ENCODE measurements at regions not wholly inside any gene's neighbourhood (a gene's known extent, or its start where the extent isn't known, plus 50 kb on each side); places are given as distances from the start of the nearest gene placed in this dataset.

GRCh38 chr21:35645991-35646390, 414.3 kb downstream of the SETD4 start:
- H3K36me3 ChIP-seq (ENCODE audit: control insufficient read depth in 2 of 2, insufficient read depth in 2 of 2, low read length in 2 of 2): no peaks in the 10 kb centered on the region
- no peaks in the 10 kb centered on the region for H3K27me3 ChIP-seq (ENCODE audit: control insufficient read depth in 1 of 2, insufficient read depth in 2 of 2, low read length in 2 of 2)
- H3K4me1 ChIP-seq (ENCODE audit: control insufficient read depth, insufficient read depth, low read length): peaks cover 6% of the 10 kb centered on the region

DNA sequence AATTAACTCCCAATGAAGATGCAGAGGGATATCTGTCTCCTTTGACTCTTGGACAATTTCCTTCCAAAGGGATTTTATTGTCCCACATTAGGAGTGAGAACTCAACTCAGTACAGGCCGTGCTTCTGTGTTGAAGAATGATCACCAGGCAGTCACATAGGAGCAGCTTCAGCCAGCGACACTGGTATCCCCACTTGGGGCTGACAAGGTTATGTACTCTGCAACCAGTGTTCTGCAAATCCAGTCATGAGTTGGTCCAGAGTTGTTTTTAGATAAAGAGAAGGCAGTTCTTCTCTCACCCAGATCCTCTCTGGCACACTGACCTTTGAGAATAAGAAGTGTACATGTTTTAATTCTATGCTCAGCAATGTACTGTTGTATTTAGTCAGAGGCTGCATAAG, 415.8 kb downstream of the SETD4 start:
- Histone ChIP-seq H3K4me1 (ENCODE audit: control insufficient read depth, insufficient read depth, low read length) (peaks cover 6% of the 10 kb centered on the region), H3K4me3 (ENCODE audit: low read length in 2 of 2) (no peak overlapping the region), H3K36me3 (ENCODE audit: control insufficient read depth in 2 of 2, insufficient read depth in 2 of 2, low read length in 2 of 2) (no peaks in the 10 kb centered on the region), H3K27me3 (ENCODE audit: control insufficient read depth in 1 of 2, insufficient read depth in 2 of 2, low read length in 2 of 2) (no peaks in the 10 kb centered on the region), H3K9me3 (ENCODE audit: control insufficient read depth in 2 of 2, low read length in 2 of 2) (no peaks in the 10 kb centered on the region), H3K27ac (ENCODE audit: low read length) (no peak overlapping the region), H3K9ac (ENCODE audit: low read length in 2 of 2) (no peak overlapping the region)

More at GRCh38 chr21:35645991-35646390, 414.3 kb downstream of the SETD4 start:
- Histone ChIP-seq H3K27ac (ENCODE audit: low read length) (no peak overlapping the region), H3K4me3 (ENCODE audit: low read length in 2 of 2) (no peak overlapping the region), H3K9me3 (ENCODE audit: control insufficient read depth in 2 of 2, low read length in 2 of 2) (no peaks in the 10 kb centered on the region), H3K9ac (ENCODE audit: low read length in 2 of 2) (no peak overlapping the region)

DNA sequence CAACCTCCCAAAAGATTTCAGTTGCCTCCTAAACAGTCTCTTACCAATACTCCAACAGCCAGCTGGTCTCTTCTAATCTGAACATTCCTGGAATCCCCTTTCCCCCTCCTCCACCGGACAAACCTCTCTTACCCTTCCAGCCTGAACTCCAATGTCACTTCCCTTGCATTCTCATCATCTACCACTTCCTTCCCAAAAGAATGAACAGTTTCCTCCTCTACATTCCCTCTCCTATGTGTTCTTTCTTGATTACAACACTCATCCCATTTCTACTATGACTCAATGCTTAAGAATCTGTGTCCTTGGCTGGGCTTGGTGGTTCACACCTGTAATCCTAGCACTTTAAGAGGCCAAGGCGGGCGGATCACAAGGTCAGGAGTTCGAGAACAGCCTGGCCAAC, 417.1 kb downstream of the SETD4 start:
- Histone ChIP-seq H3K4me1 (ENCODE audit: control insufficient read depth, insufficient read depth, low read length) (no peaks in the 10 kb centered on the region), H3K9me3 (ENCODE audit: control insufficient read depth in 2 of 2, low read length in 2 of 2) (no peaks in the 10 kb centered on the region), H3K27me3 (ENCODE audit: control insufficient read depth in 1 of 2, insufficient read depth in 2 of 2, low read length in 2 of 2) (no peaks in the 10 kb centered on the region), H3K36me3 (ENCODE audit: control insufficient read depth in 2 of 2, insufficient read depth in 2 of 2, low read length in 2 of 2) (no peaks in the 10 kb centered on the region), H3K4me3 (ENCODE audit: low read length in 2 of 2) (no peak overlapping the region), H3K27ac (ENCODE audit: low read length) (no peak overlapping the region), H3K9ac (ENCODE audit: low read length in 2 of 2) (no peak overlapping the region)

DNA sequence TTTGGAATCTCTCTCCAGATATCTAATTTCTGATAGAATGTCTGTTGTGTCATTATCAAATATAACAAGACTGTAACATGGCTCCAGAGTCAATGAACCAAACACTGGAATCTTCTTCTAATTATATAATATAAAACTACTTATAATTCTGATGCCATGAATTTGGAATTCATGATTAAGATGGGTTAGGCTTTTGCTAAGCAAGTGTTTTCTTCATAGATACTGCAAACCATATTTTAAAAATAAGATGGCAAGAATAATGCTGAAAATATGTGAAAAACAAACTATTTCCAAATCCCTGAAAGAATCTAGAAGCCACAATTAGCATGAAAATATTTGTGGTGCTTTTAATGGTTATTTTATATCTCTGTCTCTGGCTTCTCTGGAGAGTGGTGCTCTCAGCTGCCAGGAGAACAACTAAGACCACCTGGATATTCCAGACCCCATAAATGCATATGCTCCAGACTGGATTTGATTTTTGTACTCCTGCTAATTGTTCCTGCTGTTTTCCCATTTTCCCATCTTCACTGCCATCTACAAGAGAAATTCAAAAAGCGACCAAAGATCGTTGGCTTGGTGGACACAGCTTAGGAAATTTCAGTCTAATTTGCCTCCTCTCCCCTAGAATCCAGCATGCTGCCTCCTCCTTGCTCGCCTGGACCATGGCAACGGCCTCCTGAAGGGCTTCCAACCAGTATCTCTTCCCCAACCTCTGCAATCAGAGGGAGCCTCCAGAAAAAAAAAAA, 418.9 kb downstream of the SETD4 start:
- Histone ChIP-seq H3K36me3 (ENCODE audit: control insufficient read depth in 2 of 2, insufficient read depth in 2 of 2, low read length in 2 of 2) (no peaks in the 10 kb centered on the region), H3K9ac (ENCODE audit: low read length in 2 of 2) (no peak overlapping the region), H3K4me3 (ENCODE audit: low read length in 2 of 2) (no peak overlapping the region), H3K27me3 (ENCODE audit: control insufficient read depth in 1 of 2, insufficient read depth in 2 of 2, low read length in 2 of 2) (no peaks in the 10 kb centered on the region), H3K9me3 (ENCODE audit: control insufficient read depth in 2 of 2, low read length in 2 of 2) (no peaks in the 10 kb centered on the region), H3K27ac (ENCODE audit: low read length) (no peak overlapping the region), H3K4me1 (ENCODE audit: control insufficient read depth, insufficient read depth, low read length) (no peaks in the 10 kb centered on the region)

- H3K27ac ChIP-seq (ENCODE audit: low read length): no peak overlapping the region
- no peak overlapping the region for H3K4me3 ChIP-seq (ENCODE audit: low read length in 2 of 2)
- H3K4me1 ChIP-seq (ENCODE audit: control insufficient read depth, insufficient read depth, low read length): no peaks in the 10 kb centered on the region
- H3K36me3 ChIP-seq (ENCODE audit: control insufficient read depth in 2 of 2, insufficient read depth in 2 of 2, low read length in 2 of 2): no peaks in the 10 kb centered on the region
- H3K9me3 ChIP-seq (ENCODE audit: control insufficient read depth in 2 of 2, low read length in 2 of 2): no peaks in the 10 kb centered on the region
- H3K9ac ChIP-seq (ENCODE audit: low read length in 2 of 2): no peak overlapping the region
- H3K27me3 ChIP-seq (ENCODE audit: control insufficient read depth in 1 of 2, insufficient read depth in 2 of 2, low read length in 2 of 2): peaks cover 0 to 2% of the 10 kb centered on the region in 2 donors
Measured at GRCh38 chr21:35637431-35637830, 422.9 kb downstream of the SETD4 start.

DNA sequence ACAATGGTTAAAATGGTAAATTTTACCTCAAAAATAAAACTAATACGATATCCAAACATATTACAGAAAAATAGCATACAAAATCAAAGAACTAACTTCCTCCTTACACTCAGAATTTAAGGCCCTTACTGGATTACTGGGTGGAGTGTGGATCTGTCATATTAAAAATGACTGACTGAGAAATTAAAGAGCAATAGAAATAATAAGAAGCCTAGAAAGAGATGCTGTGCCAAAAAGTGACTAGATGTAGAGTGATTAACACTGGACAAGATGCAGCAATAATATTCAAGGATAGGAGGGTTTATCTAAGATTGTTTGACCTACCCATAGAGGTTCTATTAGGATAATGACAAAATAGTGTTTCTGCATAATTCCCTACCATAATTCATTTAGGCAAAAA, 424.3 kb downstream of the SETD4 start:
- no peak overlapping the region for H3K9ac ChIP-seq (ENCODE audit: low read length in 2 of 2)
- no peaks in the 10 kb centered on the region for H3K9me3 ChIP-seq (ENCODE audit: control insufficient read depth in 2 of 2, low read length in 2 of 2)
- peaks cover 0 to 2% of the 10 kb centered on the region in 2 donors for H3K27me3 ChIP-seq (ENCODE audit: control insufficient read depth in 1 of 2, insufficient read depth in 2 of 2, low read length in 2 of 2)
- H3K36me3 ChIP-seq (ENCODE audit: control insufficient read depth in 2 of 2, insufficient read depth in 2 of 2, low read length in 2 of 2): no peaks in the 10 kb centered on the region
- H3K27ac ChIP-seq (ENCODE audit: low read length): no peak overlapping the region
- no peaks in the 10 kb centered on the region for H3K4me1 ChIP-seq (ENCODE audit: control insufficient read depth, insufficient read depth, low read length)
- H3K4me3 ChIP-seq (ENCODE audit: low read length in 2 of 2): no peak overlapping the region

DNA sequence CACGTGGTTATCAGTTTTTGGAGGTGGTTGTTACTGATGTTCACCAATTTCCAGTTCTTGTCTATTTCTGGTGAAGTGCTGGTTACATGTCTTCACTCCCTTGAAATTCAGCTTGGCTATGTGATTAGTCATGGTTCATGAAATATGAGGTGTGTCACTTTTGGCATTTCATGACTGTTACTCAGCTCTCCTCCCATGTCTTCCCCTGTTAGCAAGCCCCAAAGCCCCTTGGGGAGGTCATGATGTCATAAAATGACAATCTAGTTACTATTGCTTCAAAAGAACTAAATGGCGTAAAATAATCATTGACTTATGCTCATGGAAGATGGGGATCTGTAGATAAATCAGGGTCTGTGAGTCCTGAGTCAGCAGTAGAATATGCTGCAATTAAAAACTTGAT, 425.1 kb downstream of the SETD4 start:
- H3K4me3 ChIP-seq (ENCODE audit: low read length in 2 of 2): no peak overlapping the region
- peaks cover 0 to 2% of the 10 kb centered on the region in 2 donors for H3K27me3 ChIP-seq (ENCODE audit: control insufficient read depth in 1 of 2, insufficient read depth in 2 of 2, low read length in 2 of 2)
- H3K9ac ChIP-seq (ENCODE audit: low read length in 2 of 2): no peak overlapping the region
- no peaks in the 10 kb centered on the region for H3K36me3 ChIP-seq (ENCODE audit: control insufficient read depth in 2 of 2, insufficient read depth in 2 of 2, low read length in 2 of 2)
- H3K4me1 ChIP-seq (ENCODE audit: control insufficient read depth, insufficient read depth, low read length): no peaks in the 10 kb centered on the region
- H3K27ac ChIP-seq (ENCODE audit: low read length): no peak overlapping the region
- H3K9me3 ChIP-seq (ENCODE audit: control insufficient read depth in 2 of 2, low read length in 2 of 2): no peaks in the 10 kb centered on the region

DNA sequence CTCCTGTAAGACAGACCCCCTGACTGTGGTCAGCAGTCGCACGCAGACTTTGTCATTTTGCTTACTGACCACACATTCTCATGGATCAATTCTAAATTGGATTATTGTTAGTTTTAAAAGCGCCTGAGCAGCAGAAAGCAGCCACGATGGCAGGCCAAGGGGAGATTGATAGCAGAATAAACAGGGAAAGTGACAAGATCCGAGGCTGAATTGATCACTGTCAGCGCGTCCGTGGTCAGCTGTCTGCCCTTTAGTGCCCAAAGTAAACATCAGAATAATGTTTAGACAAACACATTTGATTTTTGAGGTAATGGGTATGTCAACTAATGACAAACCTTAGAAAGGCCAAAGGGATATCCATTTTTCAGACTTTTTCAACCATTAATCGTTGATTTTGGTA, 426.8 kb downstream of the SETD4 start:
- H3K4me3 ChIP-seq (ENCODE audit: low read length in 2 of 2): no peak overlapping the region
- H3K27ac ChIP-seq (ENCODE audit: low read length): no peak overlapping the region
- no peaks in the 10 kb centered on the region for H3K36me3 ChIP-seq (ENCODE audit: control insufficient read depth in 2 of 2, insufficient read depth in 2 of 2, low read length in 2 of 2)
- H3K9me3 ChIP-seq (ENCODE audit: control insufficient read depth in 2 of 2, low read length in 2 of 2): no peaks in the 10 kb centered on the region
- H3K9ac ChIP-seq (ENCODE audit: low read length in 2 of 2): no peak overlapping the region
- H3K4me1 ChIP-seq (ENCODE audit: control insufficient read depth, insufficient read depth, low read length): no peaks in the 10 kb centered on the region
- H3K27me3 ChIP-seq (ENCODE audit: control insufficient read depth in 1 of 2, insufficient read depth in 2 of 2, low read length in 2 of 2): peaks cover 0 to 2% of the 10 kb centered on the region in 2 donors

DNA sequence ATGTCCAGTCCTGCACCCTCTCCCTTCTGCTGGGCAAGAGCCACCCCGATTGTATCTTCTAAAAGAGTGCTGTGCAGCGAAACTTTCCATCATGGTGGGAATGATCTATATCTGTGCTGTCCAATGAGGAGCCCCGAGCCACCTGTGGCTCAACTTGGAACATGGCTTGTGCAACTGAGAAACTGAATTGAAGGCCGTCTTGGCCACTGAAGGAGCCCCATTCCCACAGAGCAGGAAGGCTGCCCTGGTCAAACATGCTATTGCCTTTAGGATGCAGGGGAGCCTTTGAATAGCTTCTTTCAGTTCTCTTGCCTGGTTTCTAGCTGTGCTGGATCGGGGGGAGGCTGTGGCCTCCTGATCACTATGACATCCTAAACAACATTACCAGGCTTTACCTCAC, 427.6 kb downstream of the SETD4 start:
- Histone ChIP-seq H3K27ac (ENCODE audit: low read length) (no peak overlapping the region), H3K4me3 (ENCODE audit: low read length in 2 of 2) (no peak overlapping the region), H3K4me1 (ENCODE audit: control insufficient read depth, insufficient read depth, low read length) (no peaks in the 10 kb centered on the region), H3K27me3 (ENCODE audit: control insufficient read depth in 1 of 2, insufficient read depth in 2 of 2, low read length in 2 of 2) (peaks cover 0 to 2% of the 10 kb centered on the region in 2 donors), H3K36me3 (ENCODE audit: control insufficient read depth in 2 of 2, insufficient read depth in 2 of 2, low read length in 2 of 2) (no peaks in the 10 kb centered on the region), H3K9ac (ENCODE audit: low read length in 2 of 2) (no peak overlapping the region), H3K9me3 (ENCODE audit: control insufficient read depth in 2 of 2, low read length in 2 of 2) (no peaks in the 10 kb centered on the region)

DNA sequence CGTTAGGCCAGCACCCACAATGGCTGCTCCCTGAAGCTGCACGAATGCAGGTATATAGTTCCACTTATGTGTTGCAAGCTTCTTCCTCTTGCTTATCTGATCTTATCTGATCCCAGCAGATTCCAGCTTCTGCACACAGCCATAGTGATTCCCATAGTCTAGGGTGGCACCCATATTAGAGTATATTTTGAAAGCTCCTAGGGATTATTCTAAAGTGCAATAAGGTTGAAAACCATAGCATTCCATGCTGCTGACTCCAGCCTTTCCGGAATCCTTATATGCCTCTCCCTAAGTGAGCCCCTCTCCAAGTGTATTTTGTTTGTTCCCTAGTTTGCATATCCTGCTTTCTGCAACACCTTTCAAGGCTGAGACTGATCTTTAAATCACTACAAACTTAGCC, 432.0 kb downstream of the SETD4 start:
- Histone ChIP-seq H3K36me3 (ENCODE audit: control insufficient read depth in 2 of 2, insufficient read depth in 2 of 2, low read length in 2 of 2) (no peaks in the 10 kb centered on the region), H3K27ac (ENCODE audit: low read length) (no peak overlapping the region), H3K9ac (ENCODE audit: low read length in 2 of 2) (no peak overlapping the region), H3K9me3 (ENCODE audit: control insufficient read depth in 2 of 2, low read length in 2 of 2) (no peaks in the 10 kb centered on the region), H3K4me3 (ENCODE audit: low read length in 2 of 2) (no peak overlapping the region), H3K27me3 (ENCODE audit: control insufficient read depth in 1 of 2, insufficient read depth in 2 of 2, low read length in 2 of 2) (peaks cover 0 to 2% of the 10 kb centered on the region in 2 donors), H3K4me1 (ENCODE audit: control insufficient read depth, insufficient read depth, low read length) (no peaks in the 10 kb centered on the region)

GRCh38 chr21:35627462-35627861, 432.9 kb downstream of the SETD4 start:
- no peak overlapping the region for H3K9ac ChIP-seq (ENCODE audit: low read length in 2 of 2)

More at GRCh38 chr21:35627462-35627861, 432.9 kb downstream of the SETD4 start:
- H3K4me3 ChIP-seq (ENCODE audit: low read length in 2 of 2): no peak overlapping the region
- H3K27ac ChIP-seq (ENCODE audit: low read length): no peak overlapping the region
- H3K9me3 ChIP-seq (ENCODE audit: control insufficient read depth in 2 of 2, low read length in 2 of 2): no peaks in the 10 kb centered on the region
- no peaks in the 10 kb centered on the region for H3K4me1 ChIP-seq (ENCODE audit: control insufficient read depth, insufficient read depth, low read length)
- H3K36me3 ChIP-seq (ENCODE audit: control insufficient read depth in 2 of 2, insufficient read depth in 2 of 2, low read length in 2 of 2): no peaks in the 10 kb centered on the region
- H3K27me3 ChIP-seq (ENCODE audit: control insufficient read depth in 1 of 2, insufficient read depth in 2 of 2, low read length in 2 of 2): peaks cover 0 to under 1% of the 10 kb centered on the region in 2 donors
